Bronchial epithelial cell (primary cell): ENCODE measurements at regions not wholly inside any gene's neighbourhood (a gene's known extent, or its start where the extent isn't known, plus 50 kb on each side); places are given as distances from the start of the nearest gene placed in this dataset.

ENCODE experiments used
- DNase-seq: peaks from one replicate; pipeline ENCODE4 v3.0.0-alpha.2; 2010; ENCODE audit warnings: low read depth
- FAIRE-seq: peaks from 2 replicates; lab custom pipeline; 2011; peaks lifted over from hg19 to GRCh38; lab: Jason Lieb, UNC
- H3K27me3 ChIP-seq: 2 replicates; pipeline ENCODE4 v1.5.1; 2011; ENCODE audit warnings: low read length; ENCODE audit not compliant: control insufficient read depth, insufficient read depth
- H3K36me3 ChIP-seq: 2 replicates; pipeline ENCODE4 v1.5.1; 2011; ENCODE audit warnings: low read length; ENCODE audit not compliant: control insufficient read depth, insufficient read depth
- H3K4me3 ChIP-seq: 2 replicates; pipeline ENCODE4 v1.5.1; 2011; ENCODE audit warnings: mild to moderate bottlenecking, low read depth, low read length, control low read depth
- TF ChIP-seq, protein P1 (sequence below): IDR thresholded peaks from 2 replicates; pipeline ENCODE4 v1.5.1; 2011; ENCODE audit warnings: mild to moderate bottlenecking, moderate library complexity, low read length, control low read depth, inconsistent platforms; ENCODE audit not compliant: insufficient read depth, severe bottlenecking

- Histone ChIP-seq H3K4me3 (no peak overlapping the region), H3K36me3 (no peaks in the 10 kb centered on the region), H3K27me3 (no peaks in the 10 kb centered on the region)
- TF ChIP-seq, protein P1, sequence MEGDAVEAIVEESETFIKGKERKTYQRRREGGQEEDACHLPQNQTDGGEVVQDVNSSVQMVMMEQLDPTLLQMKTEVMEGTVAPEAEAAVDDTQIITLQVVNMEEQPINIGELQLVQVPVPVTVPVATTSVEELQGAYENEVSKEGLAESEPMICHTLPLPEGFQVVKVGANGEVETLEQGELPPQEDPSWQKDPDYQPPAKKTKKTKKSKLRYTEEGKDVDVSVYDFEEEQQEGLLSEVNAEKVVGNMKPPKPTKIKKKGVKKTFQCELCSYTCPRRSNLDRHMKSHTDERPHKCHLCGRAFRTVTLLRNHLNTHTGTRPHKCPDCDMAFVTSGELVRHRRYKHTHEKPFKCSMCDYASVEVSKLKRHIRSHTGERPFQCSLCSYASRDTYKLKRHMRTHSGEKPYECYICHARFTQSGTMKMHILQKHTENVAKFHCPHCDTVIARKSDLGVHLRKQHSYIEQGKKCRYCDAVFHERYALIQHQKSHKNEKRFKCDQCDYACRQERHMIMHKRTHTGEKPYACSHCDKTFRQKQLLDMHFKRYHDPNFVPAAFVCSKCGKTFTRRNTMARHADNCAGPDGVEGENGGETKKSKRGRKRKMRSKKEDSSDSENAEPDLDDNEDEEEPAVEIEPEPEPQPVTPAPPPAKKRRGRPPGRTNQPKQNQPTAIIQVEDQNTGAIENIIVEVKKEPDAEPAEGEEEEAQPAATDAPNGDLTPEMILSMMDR: no peak
- FAIRE-seq: no peak
- DNase-seq: no peak
Observed at GRCh38 chr12:93944911-93945310, 203.5 kb upstream of the PLXNC1 start.

DNA sequence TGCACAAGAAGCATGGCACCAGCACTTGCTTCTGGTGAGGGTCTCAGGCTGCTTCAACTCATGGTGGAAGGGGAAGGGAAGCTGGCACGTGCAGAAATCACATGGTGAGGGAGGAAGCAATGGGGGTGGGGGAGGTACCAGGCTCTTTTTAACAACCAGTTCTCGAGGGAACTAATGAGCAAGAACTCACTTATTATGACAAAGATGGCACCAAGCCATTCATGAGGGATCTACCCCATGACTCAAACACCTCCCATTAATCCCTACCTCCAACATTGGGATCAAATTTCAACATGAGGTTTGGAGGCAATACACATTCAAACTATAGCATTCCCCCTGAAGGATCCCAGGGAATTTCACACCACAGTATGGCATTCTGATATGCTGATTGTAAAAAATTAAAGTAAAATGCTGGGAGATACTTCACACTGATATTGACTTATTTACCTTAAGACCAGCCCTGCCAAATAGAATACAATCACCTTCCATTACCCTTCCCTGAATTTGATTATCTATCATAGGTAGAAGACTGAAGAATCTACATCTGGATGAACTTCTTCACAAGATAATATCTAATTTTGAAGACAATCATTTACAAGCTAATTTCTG, 201.7 kb upstream of the PLXNC1 start:
- Histone ChIP-seq H3K4me3 (no peak overlapping the region), H3K27me3 (no peaks in the 10 kb centered on the region), H3K36me3 (no peaks in the 10 kb centered on the region)
- TF ChIP-seq, protein P1: no peak
- DNase-seq (peak; percentile 77), FAIRE-seq (no peak)

DNA sequence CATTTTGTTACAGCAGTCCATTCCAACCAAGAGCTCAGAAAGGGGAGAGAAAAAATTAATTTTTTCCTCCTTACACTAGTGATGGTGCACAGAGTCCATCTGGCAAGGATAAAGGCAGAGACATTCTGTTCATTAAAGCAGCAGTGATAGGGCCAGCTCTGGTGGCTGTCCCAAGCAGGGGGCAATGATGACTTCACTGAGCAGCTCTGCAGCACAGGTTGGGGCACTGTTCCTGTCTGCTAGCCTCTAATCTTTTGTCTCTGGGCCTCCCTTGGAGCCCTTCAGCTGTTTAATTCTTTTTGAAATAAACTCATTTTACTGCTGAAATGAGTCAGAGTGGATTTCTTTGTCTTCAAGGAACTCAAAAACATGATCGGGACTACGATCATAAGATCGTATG, 200.9 kb upstream of the PLXNC1 start:
- DNase-seq (no peak), FAIRE-seq (no peak)
- Histone ChIP-seq H3K36me3 (no peaks in the 10 kb centered on the region), H3K4me3 (no peak overlapping the region), H3K27me3 (no peaks in the 10 kb centered on the region)
- TF ChIP-seq, protein P1: no peak

GRCh38 chr12:93950311-93950710, 198.1 kb upstream of the PLXNC1 start:
- DNase-seq: no peak
- FAIRE-seq: no peak
- Histone ChIP-seq H3K4me3 (no peak overlapping the region), H3K36me3 (no peaks in the 10 kb centered on the region), H3K27me3 (no peaks in the 10 kb centered on the region)
- TF ChIP-seq, protein P1: no peak

- no peaks in the 10 kb centered on the region for H3K36me3 ChIP-seq
- FAIRE-seq (no peak), DNase-seq (no peak)
- TF ChIP-seq, protein P1: no peak
- no peak overlapping the region for H3K4me3 ChIP-seq
- H3K27me3 ChIP-seq: no peaks in the 10 kb centered on the region
Observed at GRCh38 chr12:93954166-93955112, 193.9 kb upstream of the PLXNC1 start.
